Astrocyte of the hippocampus (primary cell): ENCODE measurements at regions not wholly inside any gene's neighbourhood (a gene's known extent, or its start where the extent isn't known, plus 50 kb on each side); places are given as distances from the start of the nearest gene placed in this dataset.

Source experiments
- DNase-seq: peaks from one replicate; pipeline ENCODE4 v3.0.0; 2011; ENCODE audit warnings: low read depth, low spot score

DNA sequence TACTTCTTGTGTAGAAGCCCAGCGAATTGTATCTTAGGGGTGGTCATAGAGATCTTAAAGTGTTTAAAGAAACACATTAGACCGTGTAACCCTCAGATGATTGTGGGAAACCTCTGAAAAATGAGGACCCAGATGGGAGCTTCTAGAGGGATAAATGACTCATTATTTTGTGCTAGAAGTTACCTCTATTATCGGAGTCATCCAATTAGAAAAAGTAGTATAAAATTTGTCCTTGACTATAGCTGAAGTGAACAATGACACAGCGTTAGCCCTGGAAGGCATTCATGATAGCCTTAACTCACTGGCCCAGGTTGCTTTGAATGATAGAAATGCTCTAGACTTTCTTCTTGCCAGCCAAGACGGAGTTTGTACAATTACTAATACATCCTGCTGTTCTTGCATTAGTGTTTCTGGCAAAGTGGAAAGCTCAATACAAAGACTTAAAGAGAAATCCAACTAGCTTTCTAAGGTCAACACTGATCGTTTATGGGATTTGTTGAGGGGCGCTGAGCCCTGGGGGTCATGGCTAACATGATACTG is 178.9 kb upstream of the VEGFC start:
- peak; percentile 10 for DNase-seq

DNA sequence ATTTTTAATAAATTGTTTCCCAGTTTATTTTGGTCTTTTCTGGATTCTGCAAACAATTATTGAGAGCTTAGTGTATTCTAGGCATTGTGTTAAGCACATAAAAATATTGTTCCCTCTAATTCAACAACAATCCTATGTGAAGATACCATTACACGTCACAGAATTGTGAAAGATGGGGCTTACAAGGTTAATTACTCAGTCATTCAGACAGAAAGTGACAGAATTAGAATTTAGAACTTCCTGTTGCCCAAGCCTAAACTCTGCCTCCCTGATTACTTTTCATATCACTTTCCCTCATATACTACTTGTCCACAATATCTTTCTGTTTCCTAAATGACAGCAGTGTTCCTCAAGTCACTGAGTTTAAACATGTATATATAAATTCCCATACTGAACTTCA is 186.7 kb upstream of the VEGFC start:
- no peak for DNase-seq

DNA sequence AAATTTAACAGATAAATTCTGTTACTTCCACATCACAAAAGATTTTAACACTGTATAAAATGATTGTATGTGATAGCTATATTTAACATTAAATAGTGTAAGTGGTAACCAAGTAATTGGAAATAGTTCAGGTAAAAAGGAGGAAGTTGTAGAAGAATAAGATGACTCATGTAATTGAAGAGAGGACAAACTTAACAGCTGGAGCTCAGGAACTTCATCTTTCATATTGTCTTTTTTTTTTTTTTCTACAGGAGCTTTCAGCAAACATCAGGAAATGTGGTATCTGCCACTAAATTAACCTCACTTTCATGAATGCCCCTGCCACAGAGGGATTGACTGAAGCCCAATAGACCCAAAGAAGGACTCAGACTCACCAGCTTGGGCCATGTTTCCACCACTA is 188.4 kb upstream of the VEGFC start:
- no peak for DNase-seq

DNA sequence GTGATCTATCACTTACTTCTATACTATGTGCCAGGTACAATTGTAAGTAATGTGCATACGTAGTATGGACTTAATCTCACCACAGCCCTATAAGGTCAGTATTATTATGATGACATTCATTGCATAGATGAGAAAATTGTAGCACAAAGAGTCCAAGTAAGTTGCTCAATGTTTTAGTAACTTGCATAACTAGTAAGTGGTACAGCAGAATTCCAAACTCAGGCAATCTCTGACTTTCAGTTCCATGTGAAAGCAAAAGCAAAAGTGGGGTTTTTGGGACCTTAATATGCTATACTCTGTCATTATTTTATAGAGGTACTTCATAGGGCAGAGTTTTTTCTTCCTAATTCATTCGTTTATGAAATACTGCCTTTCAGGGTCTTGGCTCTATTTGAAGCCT is 188.8 kb upstream of the VEGFC start:
- no peak for DNase-seq

DNA sequence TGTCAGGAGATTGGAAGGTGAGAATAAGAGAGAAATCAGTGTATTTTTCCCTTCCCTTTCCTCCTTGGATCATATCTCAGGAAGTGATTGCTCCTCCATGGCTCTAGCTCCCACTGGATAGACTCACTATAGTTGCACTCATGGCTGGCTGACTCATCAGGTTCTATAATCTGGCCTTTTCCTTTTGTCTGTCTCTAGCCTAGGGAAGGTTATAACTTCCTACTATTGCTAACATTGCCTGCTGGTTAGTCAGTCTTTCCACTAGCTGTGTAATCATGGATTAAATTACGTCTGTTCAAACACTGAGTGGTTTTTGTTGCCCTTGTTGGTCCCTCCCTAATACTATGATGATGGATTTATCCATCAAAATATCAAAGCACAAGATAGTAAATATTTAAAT is 195.5 kb upstream of the VEGFC start:
- peak; percentile 71 for DNase-seq

DNA sequence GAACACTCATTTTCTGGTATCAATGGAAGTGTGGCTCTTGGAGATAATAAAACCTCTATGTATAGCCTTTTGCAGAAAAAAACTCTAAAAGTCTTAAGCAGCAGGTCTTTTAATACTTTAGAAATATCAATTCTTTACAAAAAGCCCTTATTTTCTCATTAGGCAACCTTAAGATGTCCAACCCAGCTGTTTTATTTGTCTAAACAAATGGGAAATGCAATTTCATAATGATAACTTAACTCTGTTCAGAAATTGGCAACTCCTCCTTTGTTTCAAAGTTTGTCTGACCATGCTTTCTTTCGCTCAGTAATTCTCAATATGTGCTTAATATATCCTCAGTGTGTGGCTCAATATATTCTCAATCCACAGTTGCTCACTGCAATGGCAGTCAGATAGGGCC is 196.5 kb upstream of the VEGFC start:
- DNase-seq, result no peak

- no peak for DNase-seq
These were observed 207.3 kb upstream of the VEGFC start for GRCh38 chr4:176999935-177000543.

DNA sequence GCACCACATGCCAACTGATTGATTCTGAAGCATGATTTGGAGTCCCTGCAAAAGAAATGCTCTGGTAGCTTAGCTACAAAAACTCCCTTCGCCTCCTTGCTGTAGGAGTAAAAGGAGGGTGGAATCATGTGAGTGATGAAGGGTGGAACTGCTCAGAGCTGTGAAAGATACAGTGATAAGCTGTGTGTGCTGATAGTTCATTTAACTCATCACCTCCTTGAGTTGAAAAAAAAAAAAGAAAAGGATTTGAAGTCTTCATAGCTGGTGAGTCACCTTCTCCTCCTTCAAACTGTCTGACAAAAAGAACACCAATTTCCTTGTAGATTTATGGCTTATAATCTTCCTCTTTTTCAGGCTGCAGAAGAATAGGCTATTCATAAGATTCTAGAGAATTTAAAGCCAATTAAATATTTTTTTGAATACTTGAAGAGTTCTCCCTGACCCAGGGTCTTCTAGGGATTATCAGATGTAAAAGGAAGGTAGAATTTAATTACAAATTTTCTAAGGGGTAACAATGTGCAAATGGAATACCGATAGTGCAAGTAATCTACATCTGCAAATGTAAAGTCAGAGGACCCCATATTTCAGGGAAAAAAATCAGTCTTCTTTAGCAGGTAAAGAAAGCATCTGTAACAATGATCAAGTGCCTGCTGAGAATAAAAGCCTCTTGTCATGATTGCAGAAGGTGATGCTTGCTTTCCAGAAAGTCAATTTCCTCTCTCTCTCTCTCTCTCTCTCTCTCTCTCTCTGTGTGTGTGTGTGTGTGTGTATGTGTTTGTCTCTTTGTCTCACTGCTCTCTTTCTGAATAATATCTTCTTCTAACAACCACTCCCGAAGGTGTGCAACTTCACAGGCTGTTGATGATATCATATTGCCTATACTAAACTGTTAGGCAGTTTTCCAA is 208.8 kb upstream of the VEGFC start:
- no peak for DNase-seq

DNA sequence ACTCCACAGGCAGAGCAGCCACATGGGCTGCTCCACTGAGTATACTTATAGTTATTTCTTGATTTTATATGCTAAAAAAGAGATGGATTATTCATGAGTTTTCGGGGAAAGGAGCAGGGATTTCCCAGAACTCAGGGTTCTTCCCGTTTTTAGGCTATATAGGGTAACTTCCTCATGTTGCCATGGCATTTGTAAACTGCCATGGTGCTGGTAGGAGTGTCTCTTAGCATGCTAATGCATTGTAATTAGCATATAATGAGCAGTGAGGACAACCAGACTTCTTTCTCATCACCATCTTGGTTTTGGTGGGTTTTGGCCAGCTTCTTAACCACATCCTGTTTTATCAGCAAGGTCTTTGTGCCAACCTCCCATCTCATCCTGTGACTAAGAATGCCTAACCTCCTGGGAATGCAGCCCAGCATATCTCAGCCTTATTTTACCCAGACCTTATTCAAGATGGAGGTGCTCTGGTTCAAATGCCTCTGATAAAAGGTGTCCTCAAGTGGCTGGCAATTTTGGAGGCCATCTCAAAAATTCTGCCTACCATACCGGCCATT is 213.0 kb upstream of the VEGFC start:
- peak; percentile 73 for DNase-seq

- DNase-seq, result no peak
These were observed 213.6 kb upstream of the VEGFC start for GRCh38 chr4:177006331-177006730.

GRCh38 chr4:177008071-177008835 is 215.5 kb upstream of the VEGFC start:
- no peak for DNase-seq

- no peak for DNase-seq
These were observed 216.2 kb upstream of the VEGFC start for GRCh38 chr4:177008836-177009501.

- DNase-seq, result no peak
These were observed 217.7 kb upstream of the VEGFC start for GRCh38 chr4:177010418-177010817.

DNA sequence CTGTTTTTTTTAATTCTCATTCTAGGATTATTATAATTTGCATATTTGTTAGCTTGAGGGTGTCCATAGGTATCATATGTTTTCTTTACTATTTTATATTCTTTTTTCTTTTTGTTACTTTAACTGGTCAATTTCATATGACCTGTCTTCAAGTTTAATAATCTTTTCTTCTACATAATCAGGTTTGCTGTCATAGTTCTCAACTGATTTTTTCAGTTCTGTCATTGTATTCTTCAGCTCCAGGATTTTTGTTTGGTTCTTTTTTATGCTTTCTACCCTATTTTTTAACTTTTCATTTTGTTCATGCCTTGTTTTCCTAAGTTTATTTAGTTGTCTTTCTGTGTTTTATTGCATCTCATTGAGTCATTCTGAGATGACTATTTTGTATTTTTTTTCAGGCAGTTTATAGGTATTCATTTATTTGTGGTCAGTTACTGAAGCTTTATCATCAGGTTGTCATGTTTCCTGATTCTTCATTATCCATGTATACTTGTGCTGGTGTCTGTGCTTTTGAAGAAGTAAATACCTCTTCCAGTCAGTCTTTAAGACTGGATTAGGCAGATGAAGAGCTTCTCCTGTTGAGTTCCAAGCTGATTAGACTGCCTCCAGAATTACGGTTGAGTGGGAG is 220.3 kb upstream of the VEGFC start:
- DNase-seq, result no peak

DNA sequence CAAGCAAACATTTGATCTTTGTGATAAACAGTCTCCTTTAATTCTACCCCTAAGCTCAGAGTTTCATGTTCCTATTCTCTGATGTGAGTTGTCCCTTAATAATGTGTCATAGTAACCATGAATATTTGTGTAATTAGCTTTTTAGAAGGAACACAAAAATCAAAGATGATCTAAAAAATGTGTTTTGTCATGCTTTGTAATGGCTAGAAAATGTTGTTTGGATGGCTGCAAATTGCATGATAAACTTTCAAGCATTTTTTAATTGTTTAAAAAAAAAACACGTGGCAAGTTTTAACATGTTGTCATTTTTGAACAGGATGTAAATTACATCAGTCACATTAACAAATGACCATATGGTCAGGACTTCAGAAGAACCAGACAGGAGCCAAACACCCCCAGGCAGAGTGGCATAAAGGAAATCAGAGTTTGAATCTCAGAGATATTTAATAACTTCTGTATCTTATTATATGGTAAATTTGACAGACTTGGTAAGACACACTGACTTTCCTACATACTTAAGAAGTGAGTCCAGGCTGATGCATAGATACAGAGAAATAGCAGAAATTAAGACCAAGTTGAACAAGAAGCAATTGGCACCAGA is 223.9 kb upstream of the VEGFC start:
- no peak for DNase-seq

DNA sequence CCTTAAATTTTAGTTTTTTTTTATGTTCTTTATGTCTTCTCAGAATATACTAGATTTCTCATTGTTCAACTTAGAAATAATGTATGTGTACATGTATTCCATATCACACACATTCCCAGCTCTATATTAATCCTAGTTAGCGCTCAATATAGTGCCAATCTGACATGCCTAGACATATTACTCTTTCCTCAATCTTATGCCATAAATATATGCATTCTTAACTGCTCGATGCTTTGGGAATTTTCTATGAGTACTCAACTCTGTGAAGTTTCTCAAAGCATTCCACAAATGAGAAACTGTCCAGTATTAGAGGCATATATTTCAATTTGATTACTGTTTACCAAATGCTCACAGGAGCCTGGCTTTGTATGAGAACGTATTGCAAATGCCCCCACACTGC is 231.2 kb upstream of the VEGFC start:
- DNase-seq, result no peak

DNA sequence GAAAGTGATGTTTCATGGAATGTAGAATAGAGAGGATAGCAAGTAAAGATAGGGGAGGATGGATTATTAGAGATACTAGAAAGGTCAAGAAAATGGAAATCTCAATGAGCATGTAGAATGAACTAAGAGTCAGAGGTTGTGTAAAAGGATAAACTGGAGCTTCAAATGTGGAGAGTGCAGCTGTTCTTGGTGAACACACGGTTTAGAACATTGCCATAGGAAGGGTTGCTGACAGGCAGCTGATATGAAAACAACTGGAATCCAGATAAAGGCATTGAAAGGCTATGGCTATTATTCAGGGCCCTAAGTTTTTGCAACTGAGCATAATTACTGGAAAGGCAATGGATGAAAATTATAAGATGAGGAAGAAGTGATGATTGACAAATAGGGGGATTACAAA is 239.6 kb upstream of the VEGFC start:
- DNase-seq, result no peak

- no peak for DNase-seq
These were observed 240.4 kb upstream of the VEGFC start for GRCh38 chr4:177033135-177033534.

- DNase-seq, result no peak
These were observed 240.9 kb upstream of the VEGFC start for GRCh38 chr4:177033632-177034031.

- DNase-seq, result peak; percentile 29
These were observed 248.6 kb upstream of the VEGFC start for GRCh38 chr4:177041356-177041755.
